AG20443 (cell line): ENCODE measurements at regions not wholly inside any gene's neighbourhood (a gene's known extent, or its start where the extent isn't known, plus 50 kb on each side); places are given as distances from the start of the nearest gene placed in this dataset.
A peak's percentile ranks its signal among the peaks of the same experiment; 100 is the strongest.

Experiments used
- DNase-seq: peaks from one replicate; pipeline ENCODE4 v3.0.0; 2012; ENCODE audit warnings: low spot score, mixed read lengths

GRCh38 chr20:63116412-63117106 is 99.4 kb downstream of the YTHDF1 start:
- DNase-seq: peak; percentile 82

- no peak for DNase-seq
Observed at GRCh38 chr20:63115651-63116411, 100.1 kb downstream of the YTHDF1 start.

- DNase-seq: no peak
Observed at GRCh38 chr20:63114693-63115311, 101.1 kb downstream of the YTHDF1 start.

GRCh38 chr20:63114006-63114692 is 101.8 kb downstream of the YTHDF1 start:
- no peak for DNase-seq

- no peak for DNase-seq
Observed at GRCh38 chr20:63112491-63113219, 103.3 kb downstream of the YTHDF1 start.

- DNase-seq: no peak
Observed at GRCh38 chr20:63108247-63108646, 101.5 kb upstream of the BHLHE23 start.

- no peak for DNase-seq
Observed at GRCh38 chr20:63107449-63108200, 100.9 kb upstream of the BHLHE23 start.

- no peak for DNase-seq
Observed at GRCh38 chr20:63106765-63107448, 100.1 kb upstream of the BHLHE23 start.

GRCh38 chr20:63106108-63106764 is 99.5 kb upstream of the BHLHE23 start:
- peak; percentile 50 for DNase-seq

- DNase-seq: no peak
Observed at GRCh38 chr20:63105211-63106107, 98.7 kb upstream of the BHLHE23 start.

- DNase-seq: no peak
Observed at GRCh38 chr20:63104312-63105181, 97.8 kb upstream of the BHLHE23 start.

GRCh38 chr20:63103402-63104311 is 96.9 kb upstream of the BHLHE23 start:
- no peak for DNase-seq

GRCh38 chr20:63102721-63103375 is 96.1 kb upstream of the BHLHE23 start:
- DNase-seq: peak; percentile 75

- peak; percentile 78 for DNase-seq
Observed at GRCh38 chr20:63101781-63102720, 95.3 kb upstream of the BHLHE23 start.
